ENCODE measurements at regions not wholly inside any gene's neighbourhood (a gene's known extent, or its start where the extent isn't known, plus 50 kb on each side); places are given as distances from the start of the nearest gene placed in this dataset.

GRCh38 chr11:76280151-76280881 is 74.0 kb upstream of the WNT11 start:
- TF ChIP-seq CTCF (IDR thresholded peaks at IDR 0.05) (no peak), POLR2A (IDR thresholded peaks at IDR 0.05) (no peak), EP300 (IDR thresholded peaks at IDR 0.05) (no peak)
- 86 to 88% methylated on average over 13 to 15 of the region's 16 CpGs for WGBS, 2 donors
- no peak overlapping the region for H3K4me3 ChIP-seq
- H3K27me3 ChIP-seq: no peaks in the 10 kb centered on the region
- no peaks in the 10 kb centered on the region for H3K9me3 ChIP-seq
- no peaks in the 10 kb centered on the region for H3K36me3 ChIP-seq
- H3K27ac ChIP-seq: no peak overlapping the region
- DNase-seq (ENCODE audit: low spot score in 2 of 2): no peak
- peaks cover 0 to 15% (median 0%) of the 10 kb centered on the region in 4 donors for H3K4me1 ChIP-seq

- H3K36me3 ChIP-seq: no peaks in the 10 kb centered on the region
- H3K4me1 ChIP-seq: peaks cover 0 to 15% (median 0%) of the 10 kb centered on the region in 4 donors
- H3K4me3 ChIP-seq: no peak overlapping the region
- TF ChIP-seq CTCF (IDR thresholded peaks at IDR 0.05) (no peak), POLR2A (IDR thresholded peaks at IDR 0.05) (no peak), EP300 (IDR thresholded peaks at IDR 0.05) (no peak)
- no peak for DNase-seq (ENCODE audit: low spot score in 2 of 2)
- WGBS, 2 donors: 77 to 88% methylated on average over 7 of the region's 7 CpGs
- H3K27me3 ChIP-seq: no peaks in the 10 kb centered on the region
- H3K9me3 ChIP-seq: peaks cover 0 to 7% (median 0%) of the 10 kb centered on the region in 4 donors
- no peak overlapping the region for H3K27ac ChIP-seq
Measured at GRCh38 chr11:76279646-76280045, 73.3 kb upstream of the WNT11 start.

- no peak for DNase-seq (ENCODE audit: low spot score in 2 of 2)
- WGBS, 2 donors: 95 to 96% methylated on average over 6 of the region's 6 CpGs
Measured at GRCh38 chr11:76279038-76279437, 72.7 kb upstream of the WNT11 start.

GRCh38 chr11:76278526-76278925 is 72.2 kb upstream of the WNT11 start:
- 85 to 87% methylated on average over 4 of the region's 4 CpGs for WGBS, 2 donors
- Histone ChIP-seq H3K4me1 (peaks cover 0 to 15% (median 0%) of the 10 kb centered on the region in 4 donors), H3K9me3 (peaks cover 0 to 18% (median 0%) of the 10 kb centered on the region in 4 donors), H3K36me3 (no peaks in the 10 kb centered on the region), H3K27ac (no peak overlapping the region), H3K27me3 (no peaks in the 10 kb centered on the region), H3K4me3 (no peak overlapping the region)
- no peak for TF ChIP-seq EP300 (IDR thresholded peaks at IDR 0.05)
- TF ChIP-seq POLR2A (IDR thresholded peaks at IDR 0.05): no peak
- TF ChIP-seq CTCF (IDR thresholded peaks at IDR 0.05): no peak
- no peak for DNase-seq (ENCODE audit: low spot score in 2 of 2)

More at GRCh38 chr11:76279038-76279437, 72.7 kb upstream of the WNT11 start:
- no peak overlapping the region for H3K4me3 ChIP-seq
- H3K27ac ChIP-seq: no peak overlapping the region
- H3K9me3 ChIP-seq: peaks cover 0 to 13% (median 0%) of the 10 kb centered on the region in 4 donors
- no peaks in the 10 kb centered on the region for H3K27me3 ChIP-seq
- TF ChIP-seq EP300 (IDR thresholded peaks at IDR 0.05): no peak
- TF ChIP-seq POLR2A (IDR thresholded peaks at IDR 0.05): no peak
- no peak for TF ChIP-seq CTCF (IDR thresholded peaks at IDR 0.05)
- H3K36me3 ChIP-seq: no peaks in the 10 kb centered on the region
- H3K4me1 ChIP-seq: peaks cover 0 to 15% (median 0%) of the 10 kb centered on the region in 4 donors

GRCh38 chr11:76277298-76278175 is 71.2 kb upstream of the WNT11 start:
- WGBS, 2 donors: 74 to 81% methylated on average over 17 to 24 of the region's 25 CpGs
- peaks cover 0 to 15% (median 0%) of the 10 kb centered on the region in 4 donors for H3K4me1 ChIP-seq
- H3K36me3 ChIP-seq: no peaks in the 10 kb centered on the region
- no peak overlapping the region for H3K4me3 ChIP-seq
- H3K27ac ChIP-seq: no peak overlapping the region
- H3K27me3 ChIP-seq: no peaks in the 10 kb centered on the region
- DNase-seq (ENCODE audit: low spot score in 2 of 2): no peak
- peaks cover 0 to 19% (median 0%) of the 10 kb centered on the region in 4 donors for H3K9me3 ChIP-seq
- TF ChIP-seq POLR2A (IDR thresholded peaks at IDR 0.05): no peak
- no peak for TF ChIP-seq CTCF (IDR thresholded peaks at IDR 0.05)
- TF ChIP-seq EP300 (IDR thresholded peaks at IDR 0.05): no peak
